Transverse colon (tissue), 4 donors: ENCODE measurements at regions not wholly inside any gene's neighbourhood (a gene's known extent, or its start where the extent isn't known, plus 50 kb on each side); places are given as distances from the start of the nearest gene placed in this dataset.

ENCODE experiments used
- DNase-seq: peaks from one replicate; pipeline ENCODE4 v3.0.0-alpha.2; 2019
- H3K27ac ChIP-seq, 4 donors: fragments of 200-600 bp; sonication (generic); 2 replicates each; pipeline ENCODE4 v1.5.1; 2016 to 2018; ENCODE audit warnings: inconsistent platforms in 4 of 4
- H3K27me3 ChIP-seq: fragments of 200-600 bp; sonication (generic); 2 replicates; pipeline ENCODE4 v1.5.1; 2017; ENCODE audit warnings: inconsistent platforms
- H3K36me3 ChIP-seq, 4 donors: fragments of 200-600 bp; sonication (generic); 2 replicates each; pipeline ENCODE4 v1.5.1; 2017 to 2019; ENCODE audit warnings: inconsistent platforms in 4 of 4
- H3K4me1 ChIP-seq, 4 donors: fragments of 200-600 bp; sonication (generic); 2 replicates each; pipeline ENCODE4 v1.5.1; 2017 to 2020; ENCODE audit warnings: inconsistent platforms in 4 of 4
- H3K4me3 ChIP-seq, 4 donors: fragments of 200-600 bp; sonication (generic); 1 replicate in 1 of 4; 2 replicates in 3 of 4; pipeline versions ENCODE4 v1.5.1 to v1.6.1; 2017 to 2019; ENCODE audit warnings: inconsistent platforms in 4 of 4
- H3K9me3 ChIP-seq, 2 donors: fragments of 200-600 bp; sonication (generic); 2 replicates each; pipeline ENCODE4 v1.5.1; 2017 to 2019; ENCODE audit warnings: inconsistent platforms in 2 of 2
- EP300 ChIP-seq: sonication (generic); formaldehyde crosslinking; IDR thresholded peaks from one replicate; pipeline ENCODE4 v1.6.1; 2017; ENCODE audit warnings: antibody characterized with exemption, low read depth
- POLR2A ChIP-seq: fragments of 450-650 bp; IDR thresholded peaks from one replicate; pipeline ENCODE4 v1.6.1; 2016; ENCODE audit warnings: antibody characterized with exemption, mild to moderate bottlenecking, moderate library complexity
- POLR2AphosphoS5 ChIP-seq, 3 donors: sonication (generic); formaldehyde crosslinking; IDR thresholded peaks; one replicate each; pipeline ENCODE4 v1.6.1; 2016; ENCODE audit warnings: antibody characterized with exemption in 3 of 3
- WGBS, 2 donors: methylation state at CpG; one replicate each; pipeline ENCODE4 v1.1.5; 2018; ENCODE audit warnings: low coverage in 1 of 2; 5-methylcytosine and 5-hydroxymethylcytosine counted together
- in situ Hi-C, 4 donors: fragments of 200-750 bp; cut with MboI; loops; one replicate each; pipeline versions ENCODE4 v1.15.0 to v1.15.1; 2017; ENCODE audit warnings: low sequenced_read_pairs in 3 of 4, low pct_ligation_motif_present in 1 of 4, low pct_unique_long_range_greater_than_20kb in 1 of 4
- intact Hi-C: fragments of 100-400 bp; cut with DNase I; formaldehyde crosslinking; loops from one replicate; pipeline ENCODE4 v1.15.1; 2023; ENCODE audit warnings: low total_unique reads
- TF ChIP-seq, protein P1 (sequence below), 5 experiments: fragments of 200-600 bp in 3 of 5; fragments of 450-650 bp in 2 of 5; sonication (generic) in 3 of 5; IDR thresholded peaks; 1 replicate in 2 of 5; 2 replicates in 3 of 5; pipeline ENCODE4 v1.5.1; 2016 to 2017; ENCODE audit warnings: antibody characterized with exemption in 5 of 5, inconsistent platforms in 3 of 5, mild to moderate bottlenecking in 2 of 5, moderate library complexity in 1 of 5

DNA sequence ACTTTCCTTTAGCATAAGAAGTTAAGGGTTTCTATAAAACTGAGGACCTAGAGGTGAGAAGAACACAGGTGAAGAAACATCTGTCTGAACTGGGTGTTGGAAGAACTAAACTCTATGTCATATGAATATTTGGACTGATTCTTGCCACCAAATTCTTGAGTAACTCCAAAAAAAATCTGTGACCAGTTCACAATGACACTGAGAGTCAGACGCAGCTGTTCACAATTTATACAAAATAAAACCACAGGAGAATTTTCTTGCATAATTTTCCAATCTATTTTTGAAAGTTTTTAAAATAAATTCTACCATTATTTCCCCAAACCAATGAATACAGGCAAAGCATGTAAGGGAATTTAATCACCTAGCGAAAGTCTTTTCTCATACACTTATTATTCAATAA is 148.1 kb upstream of the TCF21 start:
- WGBS, 2 donors, result 80 to 81% methylated on average over 2 of the region's 2 CpGs
- TF ChIP-seq POLR2AphosphoS5 (IDR thresholded peaks at IDR 0.05) (no peak), EP300 (no peak), POLR2A (no peak)
- TF ChIP-seq, protein P1, sequence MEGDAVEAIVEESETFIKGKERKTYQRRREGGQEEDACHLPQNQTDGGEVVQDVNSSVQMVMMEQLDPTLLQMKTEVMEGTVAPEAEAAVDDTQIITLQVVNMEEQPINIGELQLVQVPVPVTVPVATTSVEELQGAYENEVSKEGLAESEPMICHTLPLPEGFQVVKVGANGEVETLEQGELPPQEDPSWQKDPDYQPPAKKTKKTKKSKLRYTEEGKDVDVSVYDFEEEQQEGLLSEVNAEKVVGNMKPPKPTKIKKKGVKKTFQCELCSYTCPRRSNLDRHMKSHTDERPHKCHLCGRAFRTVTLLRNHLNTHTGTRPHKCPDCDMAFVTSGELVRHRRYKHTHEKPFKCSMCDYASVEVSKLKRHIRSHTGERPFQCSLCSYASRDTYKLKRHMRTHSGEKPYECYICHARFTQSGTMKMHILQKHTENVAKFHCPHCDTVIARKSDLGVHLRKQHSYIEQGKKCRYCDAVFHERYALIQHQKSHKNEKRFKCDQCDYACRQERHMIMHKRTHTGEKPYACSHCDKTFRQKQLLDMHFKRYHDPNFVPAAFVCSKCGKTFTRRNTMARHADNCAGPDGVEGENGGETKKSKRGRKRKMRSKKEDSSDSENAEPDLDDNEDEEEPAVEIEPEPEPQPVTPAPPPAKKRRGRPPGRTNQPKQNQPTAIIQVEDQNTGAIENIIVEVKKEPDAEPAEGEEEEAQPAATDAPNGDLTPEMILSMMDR (IDR thresholded peaks at IDR 0.05), result no peak
- in situ Hi-C loops, result no loop called here

DNA sequence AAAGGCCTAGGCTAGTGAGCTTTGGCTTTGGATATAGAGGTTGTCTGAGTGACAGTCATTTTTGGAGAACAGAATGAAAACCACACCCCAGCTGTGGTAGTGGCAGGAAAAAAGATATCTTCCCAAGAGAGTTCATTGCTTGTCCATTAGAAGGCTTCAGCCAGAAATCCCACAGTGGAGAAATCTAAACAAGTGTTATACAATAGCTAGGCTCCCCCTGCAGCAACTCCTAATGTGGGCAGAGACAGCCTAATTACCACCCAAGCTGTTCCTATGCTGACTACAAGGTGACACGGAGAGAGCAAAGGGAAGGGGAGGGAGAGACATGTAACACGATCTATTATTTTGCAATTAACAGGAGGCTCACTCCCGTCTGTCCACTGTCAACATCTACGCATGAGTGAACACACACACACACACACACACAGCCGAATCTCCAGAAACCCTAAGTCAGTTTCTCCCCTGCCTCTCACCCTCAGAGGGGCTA is 147.5 kb upstream of the TCF21 start:
- Histone ChIP-seq H3K4me1 (no peaks in the 10 kb centered on the region), H3K4me3 (no peak overlapping the region), H3K9me3 (no peaks in the 10 kb centered on the region), H3K27me3 (no peaks in the 10 kb centered on the region), H3K27ac (no peak overlapping the region), H3K36me3 (no peaks in the 10 kb centered on the region)
- intact Hi-C loops, result no loop called here
- TF ChIP-seq, protein P1 (IDR thresholded peaks at IDR 0.05), result no peak
- TF ChIP-seq POLR2AphosphoS5 (IDR thresholded peaks at IDR 0.05), result no peak
- TF ChIP-seq EP300, result no peak
- TF ChIP-seq POLR2A, result no peak
- in situ Hi-C loops, result no loop called here
- no peak for DNase-seq
- 28% methylated on average over 5 of the region's 5 CpGs; no CpG with 5 or more reads in 1 of the 2 donors for WGBS, 2 donors

More for the DNA sequence above, 148.1 kb upstream of the TCF21 start:
- Histone ChIP-seq H3K36me3 (no peaks in the 10 kb centered on the region), H3K4me3 (no peak overlapping the region), H3K27ac (no peak overlapping the region), H3K27me3 (no peaks in the 10 kb centered on the region), H3K4me1 (no peaks in the 10 kb centered on the region), H3K9me3 (no peaks in the 10 kb centered on the region)
- no peak for DNase-seq
- intact Hi-C loops, result no loop called here

DNA sequence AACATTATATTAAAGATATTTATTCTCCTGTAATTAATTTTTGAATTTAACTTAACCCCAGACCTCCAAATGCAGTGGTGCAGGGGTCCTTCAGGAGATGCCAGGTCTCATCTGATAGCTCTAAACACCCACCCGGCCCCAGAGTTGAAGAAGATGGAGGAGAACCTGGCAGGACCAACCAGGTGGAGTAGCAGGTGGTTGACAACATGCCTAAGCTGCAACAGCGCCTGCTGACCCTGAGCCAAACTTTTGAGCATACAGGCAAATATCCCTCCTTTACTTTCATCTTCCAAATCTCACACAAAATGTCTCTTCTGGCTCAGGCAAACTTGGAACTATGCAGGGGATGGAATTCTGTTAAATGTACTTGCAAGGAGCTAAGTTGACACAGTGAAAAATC is 145.3 kb upstream of the TCF21 start:
- Histone ChIP-seq H3K27ac (no peak overlapping the region), H3K4me3 (no peak overlapping the region), H3K36me3 (no peaks in the 10 kb centered on the region), H3K27me3 (no peaks in the 10 kb centered on the region), H3K9me3 (no peaks in the 10 kb centered on the region), H3K4me1 (no peaks in the 10 kb centered on the region)
- 38 to 68% methylated on average over 1 to 2 of the region's 2 CpGs for WGBS, 2 donors
- in situ Hi-C loops (no loop called here), intact Hi-C loops (no loop called here)
- no peak for DNase-seq
- no peak for TF ChIP-seq EP300
- TF ChIP-seq, protein P1 (IDR thresholded peaks at IDR 0.05), result no peak
- no peak for TF ChIP-seq POLR2A
- no peak for TF ChIP-seq POLR2AphosphoS5 (IDR thresholded peaks at IDR 0.05)

DNA sequence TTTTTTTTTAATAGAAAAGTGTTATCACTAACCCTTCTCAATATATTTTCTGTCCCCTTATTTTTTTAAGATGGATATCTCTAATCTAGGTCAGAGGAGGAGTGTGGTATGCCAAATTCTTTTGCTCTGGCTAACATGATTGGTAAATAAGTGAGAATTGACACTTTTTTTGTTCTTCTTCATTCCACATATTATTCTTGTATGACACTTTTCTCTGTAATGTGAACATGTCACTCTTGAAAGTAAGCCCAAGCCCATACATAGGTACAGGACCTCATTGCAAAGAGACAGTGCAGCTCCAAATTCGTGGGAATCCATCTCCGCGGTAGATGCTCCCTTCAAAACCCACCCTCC is 142.5 kb upstream of the TCF21 start:
- TF ChIP-seq, protein P1 (IDR thresholded peaks at IDR 0.05), result no peak
- TF ChIP-seq POLR2AphosphoS5 (IDR thresholded peaks at IDR 0.05) (no peak), EP300 (no peak), POLR2A (no peak)
- Histone ChIP-seq H3K4me1 (no peaks in the 10 kb centered on the region), H3K4me3 (no peak overlapping the region), H3K9me3 (no peaks in the 10 kb centered on the region), H3K36me3 (no peaks in the 10 kb centered on the region), H3K27me3 (no peaks in the 10 kb centered on the region), H3K27ac (no peak overlapping the region)
- in situ Hi-C loops (no loop called here), intact Hi-C loops (no loop called here)
- 89 to 100% methylated on average over 2 to 3 of the region's 3 CpGs for WGBS, 2 donors
- no peak for DNase-seq
